Endodermal cell (in vitro differentiated cells): ENCODE measurements at regions not wholly inside any gene's neighbourhood (a gene's known extent, or its start where the extent isn't known, plus 50 kb on each side); places are given as distances from the start of the nearest gene placed in this dataset.

Source experiments
- DNase-seq: peaks from one replicate; pipeline ENCODE4 v3.0.0-alpha.2; 2017
- H3K27ac ChIP-seq: 2 replicates; pipeline ENCODE4 v1.5.1; 2013; ENCODE audit warnings: mild to moderate bottlenecking, low read depth, low read length, moderate library complexity
- H3K27me3 ChIP-seq: 2 replicates; pipeline ENCODE4 v1.6.1; 2013; ENCODE audit warnings: mild to moderate bottlenecking, low read length, moderate library complexity; ENCODE audit not compliant: insufficient read depth, control insufficient read depth, poor library complexity, severe bottlenecking
- H3K36me3 ChIP-seq: 2 replicates; pipeline ENCODE4 v1.7.0; 2013; ENCODE audit warnings: mild to moderate bottlenecking, low read length, moderate library complexity; ENCODE audit not compliant: control insufficient read depth, insufficient read depth
- H3K4me1 ChIP-seq: one replicate; pipeline ENCODE4 v1.7.0; 2013; ENCODE audit warnings: low read length; ENCODE audit not compliant: control insufficient read depth, insufficient read depth
- H3K4me3 ChIP-seq: 2 replicates; pipeline ENCODE4 v1.5.1; 2013; ENCODE audit warnings: mild to moderate bottlenecking, low read length, moderate library complexity
- H3K9ac ChIP-seq: 2 replicates; pipeline ENCODE4 v1.6.1; 2013; ENCODE audit warnings: mild to moderate bottlenecking, low read length, moderate library complexity; ENCODE audit not compliant: poor library complexity, severe bottlenecking; ENCODE audit errors: extremely low read depth
- H3K9me3 ChIP-seq: 2 replicates; pipeline ENCODE4 v1.6.1; 2013; ENCODE audit warnings: mild to moderate bottlenecking, low read length, moderate library complexity; ENCODE audit not compliant: control insufficient read depth
- H3K27ac Mint-ChIP-seq: 2 replicates; pipeline ENCODE4 v1.8.0; 2020; ENCODE audit warnings: mixed read lengths
- H3K27me3 Mint-ChIP-seq: 2 replicates; pipeline ENCODE4 v1.8.0; 2021; ENCODE audit warnings: mild to moderate bottlenecking, mixed read lengths; ENCODE audit not compliant: insufficient read depth
- H3K36me3 Mint-ChIP-seq: 2 replicates; pipeline ENCODE4 v1.8.0; 2020; ENCODE audit warnings: low read depth, mixed read lengths
- H3K4me1 Mint-ChIP-seq: 2 replicates; pipeline ENCODE4 v1.8.0; 2020; ENCODE audit warnings: mixed read lengths
- H3K4me3 Mint-ChIP-seq: 2 replicates; pipeline ENCODE4 v1.8.0; 2020; ENCODE audit warnings: mild to moderate bottlenecking, moderate library complexity, mixed read lengths
- H3K9me3 Mint-ChIP-seq: 2 replicates; pipeline ENCODE4 v1.8.0; 2020; ENCODE audit warnings: mild to moderate bottlenecking, mixed read lengths
- WGBS, 2 experiments: methylation state at CpG; one replicate each; pipeline versions ENCODE4 v1.1.5 to v1.1.7; 2013; ENCODE audit warnings: missing lambda C conversion rate in 2 of 2, mixed read lengths in 1 of 2; ENCODE audit not compliant: insufficient coverage in 1 of 2, insufficient read length in 1 of 2; 5-methylcytosine and 5-hydroxymethylcytosine counted together
- TF ChIP-seq, protein P1 (sequence below): fragments of 200-600 bp; sonication (generic); conservative IDR thresholded peaks from 2 replicates; pipeline ENCODE4 v1.5.0; 2021; ENCODE audit warnings: antibody characterized with exemption, mild to moderate bottlenecking

DNA sequence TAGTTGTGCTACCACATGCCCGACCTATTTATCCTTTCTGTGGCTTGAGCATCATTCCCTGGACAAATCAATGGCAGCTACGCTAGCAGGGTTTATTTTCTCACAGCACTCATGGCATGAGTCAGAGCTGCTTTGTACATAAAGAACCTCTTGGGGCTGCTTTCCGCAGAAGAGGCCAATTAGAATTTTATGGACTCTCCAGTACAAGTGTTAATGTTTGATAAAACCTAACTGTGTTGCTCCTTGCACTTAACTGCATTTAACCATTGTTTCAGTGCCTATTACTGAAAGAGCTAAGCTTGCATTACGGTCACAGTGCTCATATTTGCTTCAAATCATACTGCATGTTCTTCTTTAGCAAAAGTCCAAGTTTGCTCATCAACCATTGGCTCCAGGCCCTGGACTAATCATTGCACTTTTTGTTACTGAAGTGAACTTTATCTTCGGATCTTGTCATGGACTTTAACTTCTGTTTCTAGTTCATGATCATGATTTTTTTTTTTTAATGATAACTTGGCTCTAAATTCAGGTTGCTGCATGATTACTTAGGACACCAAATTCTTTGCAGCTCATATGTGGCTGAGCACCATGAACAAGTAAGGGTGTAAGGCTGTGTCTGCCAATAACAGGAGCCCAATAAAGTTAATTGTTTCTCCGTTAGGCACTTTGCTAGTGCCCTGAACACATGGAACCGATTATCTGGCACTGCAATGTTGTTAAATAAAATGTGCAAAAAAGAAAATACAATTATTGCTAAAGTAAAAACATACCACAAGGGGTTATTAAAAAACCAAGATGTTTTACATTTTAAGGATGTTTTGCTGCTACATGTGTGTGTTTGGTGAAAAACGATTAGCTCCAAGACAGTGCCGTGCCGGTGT, 492.2 kb downstream of the KCNJ2 start:
- no peaks in the 10 kb centered on the region for H3K36me3 Mint-ChIP-seq
- H3K4me1 Mint-ChIP-seq = no peaks in the 10 kb centered on the region
- Histone ChIP-seq H3K9me3 (no peaks in the 10 kb centered on the region), H3K4me3 (no peak overlapping the region), H3K36me3 (no peaks in the 10 kb centered on the region), H3K9ac (no peak overlapping the region), H3K4me1 (no peaks in the 10 kb centered on the region), H3K27me3 (no peaks in the 10 kb centered on the region), H3K27ac (no peak overlapping the region)
- H3K27me3 Mint-ChIP-seq = no peaks in the 10 kb centered on the region
- no peaks in the 10 kb centered on the region for H3K9me3 Mint-ChIP-seq
- H3K27ac Mint-ChIP-seq = no peak overlapping the region
- WGBS, 2 experiments = 89 to 100% methylated on average over 4 to 10 of the region's 10 CpGs
- no peak for DNase-seq
- TF ChIP-seq, protein P1, sequence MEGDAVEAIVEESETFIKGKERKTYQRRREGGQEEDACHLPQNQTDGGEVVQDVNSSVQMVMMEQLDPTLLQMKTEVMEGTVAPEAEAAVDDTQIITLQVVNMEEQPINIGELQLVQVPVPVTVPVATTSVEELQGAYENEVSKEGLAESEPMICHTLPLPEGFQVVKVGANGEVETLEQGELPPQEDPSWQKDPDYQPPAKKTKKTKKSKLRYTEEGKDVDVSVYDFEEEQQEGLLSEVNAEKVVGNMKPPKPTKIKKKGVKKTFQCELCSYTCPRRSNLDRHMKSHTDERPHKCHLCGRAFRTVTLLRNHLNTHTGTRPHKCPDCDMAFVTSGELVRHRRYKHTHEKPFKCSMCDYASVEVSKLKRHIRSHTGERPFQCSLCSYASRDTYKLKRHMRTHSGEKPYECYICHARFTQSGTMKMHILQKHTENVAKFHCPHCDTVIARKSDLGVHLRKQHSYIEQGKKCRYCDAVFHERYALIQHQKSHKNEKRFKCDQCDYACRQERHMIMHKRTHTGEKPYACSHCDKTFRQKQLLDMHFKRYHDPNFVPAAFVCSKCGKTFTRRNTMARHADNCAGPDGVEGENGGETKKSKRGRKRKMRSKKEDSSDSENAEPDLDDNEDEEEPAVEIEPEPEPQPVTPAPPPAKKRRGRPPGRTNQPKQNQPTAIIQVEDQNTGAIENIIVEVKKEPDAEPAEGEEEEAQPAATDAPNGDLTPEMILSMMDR = no peak
- no peak overlapping the region for H3K4me3 Mint-ChIP-seq

DNA sequence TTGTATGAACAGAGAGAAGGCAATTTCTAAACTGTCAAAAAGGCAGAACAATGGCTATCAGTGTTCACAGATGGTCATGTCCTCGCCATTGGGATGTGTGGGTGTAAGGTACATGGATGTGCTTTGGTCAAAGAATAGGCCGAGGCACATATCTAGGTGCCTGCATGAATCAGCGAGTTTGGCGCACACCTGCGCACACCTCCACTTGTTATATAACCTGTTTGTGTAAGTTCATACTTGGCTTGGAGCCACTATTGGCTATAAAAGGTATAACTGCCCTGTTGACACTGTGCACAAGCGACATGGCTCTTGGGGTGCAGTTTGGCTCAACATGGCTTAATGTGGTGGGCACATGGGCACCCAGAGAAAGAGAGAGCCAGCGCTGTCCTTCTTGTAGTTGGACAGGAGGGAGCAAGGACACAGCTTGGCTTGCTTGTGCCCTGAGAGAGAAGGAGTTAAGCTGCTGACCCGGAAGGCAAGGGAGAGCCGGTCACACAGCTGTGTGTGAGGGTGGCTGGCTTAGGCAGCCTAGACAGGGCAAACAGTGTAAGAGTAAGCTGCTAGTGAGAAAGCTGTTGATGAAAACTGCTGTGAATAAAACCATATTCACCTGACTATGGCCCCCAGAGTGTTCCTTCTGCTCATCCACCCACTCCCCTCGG, 499.1 kb downstream of the KCNJ2 start:
- no peaks in the 10 kb centered on the region for H3K9me3 Mint-ChIP-seq
- no peak overlapping the region for H3K4me3 Mint-ChIP-seq
- no peaks in the 10 kb centered on the region for H3K27me3 Mint-ChIP-seq
- Histone ChIP-seq H3K4me3 (no peak overlapping the region), H3K36me3 (no peaks in the 10 kb centered on the region), H3K9me3 (no peaks in the 10 kb centered on the region), H3K27ac (no peak overlapping the region), H3K9ac (no peak overlapping the region), H3K4me1 (no peaks in the 10 kb centered on the region), H3K27me3 (no peaks in the 10 kb centered on the region)
- no peaks in the 10 kb centered on the region for H3K4me1 Mint-ChIP-seq
- 89 to 96% methylated on average over 6 to 10 of the region's 10 CpGs for WGBS, 2 experiments
- TF ChIP-seq, protein P1 = no peak
- DNase-seq = no peak
- no peaks in the 10 kb centered on the region for H3K36me3 Mint-ChIP-seq
- no peak overlapping the region for H3K27ac Mint-ChIP-seq

DNA sequence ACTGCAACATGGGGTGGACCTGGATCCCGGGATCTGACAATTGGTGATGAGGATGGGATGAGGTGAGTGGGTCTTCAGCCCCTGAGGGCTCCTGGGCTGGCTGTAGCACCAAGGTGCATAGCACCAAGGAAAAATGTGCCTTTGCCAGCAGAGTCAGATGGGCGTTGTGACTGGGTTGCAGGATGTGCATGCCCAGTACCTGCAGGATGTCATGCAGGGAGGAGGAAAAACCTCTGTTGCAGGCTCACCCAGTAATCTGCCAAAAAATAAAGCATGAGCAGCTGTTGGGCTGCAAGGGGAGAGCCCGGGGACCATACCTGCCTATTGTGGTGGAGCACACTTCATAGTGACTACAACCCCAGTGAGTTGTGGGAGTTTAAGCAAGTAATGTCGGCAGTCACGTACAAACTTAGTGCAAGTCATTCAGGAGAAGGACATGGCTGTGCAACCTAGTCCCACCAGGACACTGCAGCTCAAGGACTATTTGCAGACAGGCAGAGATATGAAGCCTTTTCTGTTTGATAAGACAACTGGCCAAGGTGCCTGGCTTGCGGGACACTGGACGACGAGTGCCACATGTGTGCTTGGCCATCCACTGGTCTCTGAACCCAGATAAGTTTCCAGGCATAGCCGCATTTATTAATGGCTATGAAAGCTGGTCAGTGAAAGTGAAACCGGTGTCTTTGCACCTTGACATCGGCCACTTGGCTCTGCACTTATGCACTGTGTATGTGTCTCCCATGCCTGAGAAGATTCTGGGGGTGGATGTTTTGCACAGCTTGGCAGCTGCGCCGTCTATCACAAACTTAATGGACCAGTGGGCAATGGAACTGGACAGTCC, 499.8 kb downstream of the KCNJ2 start:
- Mint-ChIP-seq H3K4me1 (no peaks in the 10 kb centered on the region), H3K36me3 (no peaks in the 10 kb centered on the region), H3K4me3 (no peak overlapping the region), H3K27ac (no peak overlapping the region), H3K27me3 (no peaks in the 10 kb centered on the region), H3K9me3 (no peaks in the 10 kb centered on the region)
- H3K27me3 ChIP-seq = no peaks in the 10 kb centered on the region
- H3K36me3 ChIP-seq = no peaks in the 10 kb centered on the region
- TF ChIP-seq, protein P1 = no peak
- DNase-seq = no peak
- H3K9me3 ChIP-seq = no peaks in the 10 kb centered on the region
- WGBS, 2 experiments = 92 to 97% methylated on average over 10 to 13 of the region's 13 CpGs
- H3K4me1 ChIP-seq = no peaks in the 10 kb centered on the region
- H3K4me3 ChIP-seq = no peak overlapping the region
- H3K9ac ChIP-seq = no peak overlapping the region
- no peak overlapping the region for H3K27ac ChIP-seq
